ENCODE measurements at regions not wholly inside any gene's neighbourhood (a gene's known extent, or its start where the extent isn't known, plus 50 kb on each side); places are given as distances from the start of the nearest gene placed in this dataset.

DNA sequence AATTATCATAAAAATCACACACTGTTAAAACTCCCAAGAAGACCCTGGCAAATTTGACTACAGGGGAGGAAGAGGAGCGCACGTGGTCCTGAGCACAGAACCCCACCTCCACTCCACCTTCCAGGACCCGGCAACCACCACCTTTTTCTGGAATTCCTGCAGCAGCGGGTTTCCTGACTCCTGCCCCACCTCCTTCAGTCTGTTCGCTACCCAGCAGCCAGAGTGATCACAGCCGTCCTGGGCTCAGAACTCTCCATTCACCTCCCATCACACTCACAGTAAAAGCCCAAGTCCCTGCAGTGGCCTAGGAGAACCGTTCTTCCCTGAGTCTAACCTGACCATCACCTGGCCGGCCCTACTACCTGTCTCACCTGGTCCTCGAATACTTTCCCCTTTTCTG lies 107.4 kb upstream of the FAM204A start:
- no peak overlapping the region for H3K27ac Mint-ChIP-seq (ENCODE audit: unreplicated experiment)
- DNase-seq (ENCODE audit: low read depth, low spot score), result no peak
- no peak overlapping the region for H3K4me3 Mint-ChIP-seq
- peaks cover 3% of the 10 kb centered on the region for H3K9me3 Mint-ChIP-seq
- no peaks in the 10 kb centered on the region for H3K4me1 Mint-ChIP-seq
- no peaks in the 10 kb centered on the region for H3K36me3 Mint-ChIP-seq (ENCODE audit: low read depth)
- TF ChIP-seq, protein P1, sequence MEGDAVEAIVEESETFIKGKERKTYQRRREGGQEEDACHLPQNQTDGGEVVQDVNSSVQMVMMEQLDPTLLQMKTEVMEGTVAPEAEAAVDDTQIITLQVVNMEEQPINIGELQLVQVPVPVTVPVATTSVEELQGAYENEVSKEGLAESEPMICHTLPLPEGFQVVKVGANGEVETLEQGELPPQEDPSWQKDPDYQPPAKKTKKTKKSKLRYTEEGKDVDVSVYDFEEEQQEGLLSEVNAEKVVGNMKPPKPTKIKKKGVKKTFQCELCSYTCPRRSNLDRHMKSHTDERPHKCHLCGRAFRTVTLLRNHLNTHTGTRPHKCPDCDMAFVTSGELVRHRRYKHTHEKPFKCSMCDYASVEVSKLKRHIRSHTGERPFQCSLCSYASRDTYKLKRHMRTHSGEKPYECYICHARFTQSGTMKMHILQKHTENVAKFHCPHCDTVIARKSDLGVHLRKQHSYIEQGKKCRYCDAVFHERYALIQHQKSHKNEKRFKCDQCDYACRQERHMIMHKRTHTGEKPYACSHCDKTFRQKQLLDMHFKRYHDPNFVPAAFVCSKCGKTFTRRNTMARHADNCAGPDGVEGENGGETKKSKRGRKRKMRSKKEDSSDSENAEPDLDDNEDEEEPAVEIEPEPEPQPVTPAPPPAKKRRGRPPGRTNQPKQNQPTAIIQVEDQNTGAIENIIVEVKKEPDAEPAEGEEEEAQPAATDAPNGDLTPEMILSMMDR (conservative IDR thresholded peaks at IDR 0.05), result no peak
- peaks cover 30% of the 10 kb centered on the region for H3K27me3 Mint-ChIP-seq (ENCODE audit: low read depth)

DNA sequence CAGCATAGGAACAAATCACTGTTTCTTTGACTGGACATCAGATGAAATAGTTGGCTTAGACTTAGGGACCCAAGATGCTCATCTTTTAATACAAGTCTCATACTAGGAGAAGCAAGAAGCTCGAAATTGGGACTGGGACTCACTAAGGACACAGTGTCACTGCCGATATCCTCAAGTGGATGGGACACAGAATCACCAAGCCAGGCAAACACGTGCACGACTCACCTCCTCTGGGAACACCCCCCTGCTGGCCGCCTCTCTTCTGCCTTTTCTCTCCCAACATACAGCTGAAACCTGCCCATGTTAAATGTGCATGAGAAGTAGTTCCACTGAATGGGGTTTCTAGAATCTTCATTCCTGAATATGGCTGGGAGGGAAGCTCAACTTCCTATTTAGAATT lies 106.6 kb upstream of the FAM204A start:
- peaks cover 3% of the 10 kb centered on the region for H3K9me3 Mint-ChIP-seq
- TF ChIP-seq, protein P1 (conservative IDR thresholded peaks at IDR 0.05), result no peak
- H3K27me3 Mint-ChIP-seq (ENCODE audit: low read depth), result peaks cover 30% of the 10 kb centered on the region
- no peak overlapping the region for H3K4me3 Mint-ChIP-seq
- no peaks in the 10 kb centered on the region for H3K36me3 Mint-ChIP-seq (ENCODE audit: low read depth)
- H3K4me1 Mint-ChIP-seq, result no peaks in the 10 kb centered on the region
- H3K27ac Mint-ChIP-seq (ENCODE audit: unreplicated experiment), result no peak overlapping the region
- DNase-seq (ENCODE audit: low read depth, low spot score), result no peak

DNA sequence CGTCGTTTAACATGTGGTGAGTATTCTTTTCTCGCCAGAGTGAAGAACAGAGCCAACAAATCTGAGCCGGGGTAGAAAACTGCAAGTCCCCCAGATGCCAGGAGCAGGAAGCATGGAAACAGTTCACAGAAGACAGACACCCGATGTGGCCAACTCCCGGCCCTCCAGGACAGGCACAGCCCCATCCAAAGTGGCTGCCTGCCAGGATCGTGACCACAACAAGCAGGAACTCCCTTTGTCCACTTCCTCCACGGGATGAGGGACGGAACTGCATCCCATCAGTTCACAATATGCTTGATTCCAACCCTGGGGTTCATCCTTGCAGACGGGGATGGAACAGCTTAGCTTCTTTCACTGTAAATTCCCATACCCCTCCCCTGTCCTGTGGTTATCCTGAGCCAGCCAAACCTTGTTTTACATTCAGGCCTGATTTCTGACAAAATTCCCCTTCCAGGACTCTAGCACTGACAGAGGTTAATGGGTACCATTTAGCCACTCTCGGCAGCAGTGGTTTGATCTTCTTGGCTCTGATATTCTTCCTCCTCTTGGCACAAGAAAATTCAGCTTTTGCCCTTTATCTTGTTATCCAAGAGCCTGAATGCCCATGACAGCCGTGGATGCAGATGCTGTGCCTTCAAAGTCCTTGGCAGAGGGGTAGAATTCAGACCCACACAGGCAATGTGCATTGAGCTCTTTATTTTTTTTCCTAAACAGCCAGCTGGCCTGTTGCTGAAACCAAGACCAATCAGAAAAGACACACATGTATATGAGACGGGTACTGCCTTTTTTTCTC lies 105.5 kb upstream of the FAM204A start:
- Mint-ChIP-seq H3K27ac (ENCODE audit: unreplicated experiment) (no peak overlapping the region), H3K36me3 (ENCODE audit: low read depth) (no peaks in the 10 kb centered on the region), H3K27me3 (ENCODE audit: low read depth) (peaks cover 30% of the 10 kb centered on the region), H3K4me3 (no peak overlapping the region), H3K4me1 (no peaks in the 10 kb centered on the region), H3K9me3 (peaks cover 3% of the 10 kb centered on the region)
- DNase-seq (ENCODE audit: low read depth, low spot score), result no peak
- TF ChIP-seq, protein P1 (conservative IDR thresholded peaks at IDR 0.05), result no peak

DNA sequence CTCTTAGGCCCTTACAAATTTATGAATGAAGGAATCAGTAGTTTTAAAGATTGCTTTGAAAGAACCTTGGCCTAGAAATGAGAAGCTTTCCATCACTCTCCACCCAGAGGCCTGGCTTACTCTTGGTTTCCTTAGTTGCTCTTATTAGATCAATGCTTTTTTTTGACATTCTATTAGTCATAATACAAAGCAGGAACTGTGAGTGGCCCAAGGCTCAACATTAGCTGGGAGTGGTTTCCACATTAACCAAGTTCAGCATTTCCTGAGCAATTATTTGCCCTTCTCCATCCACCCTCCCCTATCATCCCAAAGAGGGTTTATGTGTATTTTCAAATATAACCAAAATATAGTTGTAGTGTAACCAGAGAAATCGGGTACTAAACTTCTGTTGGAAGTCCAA lies 103.4 kb upstream of the FAM204A start:
- TF ChIP-seq, protein P1 (conservative IDR thresholded peaks at IDR 0.05), result no peak
- Mint-ChIP-seq H3K36me3 (ENCODE audit: low read depth) (no peaks in the 10 kb centered on the region), H3K9me3 (no peaks in the 10 kb centered on the region), H3K27me3 (ENCODE audit: low read depth) (peaks cover 22% of the 10 kb centered on the region), H3K4me3 (no peak overlapping the region), H3K27ac (ENCODE audit: unreplicated experiment) (no peak overlapping the region), H3K4me1 (no peaks in the 10 kb centered on the region)
- DNase-seq (ENCODE audit: low read depth, low spot score), result no peak

DNA sequence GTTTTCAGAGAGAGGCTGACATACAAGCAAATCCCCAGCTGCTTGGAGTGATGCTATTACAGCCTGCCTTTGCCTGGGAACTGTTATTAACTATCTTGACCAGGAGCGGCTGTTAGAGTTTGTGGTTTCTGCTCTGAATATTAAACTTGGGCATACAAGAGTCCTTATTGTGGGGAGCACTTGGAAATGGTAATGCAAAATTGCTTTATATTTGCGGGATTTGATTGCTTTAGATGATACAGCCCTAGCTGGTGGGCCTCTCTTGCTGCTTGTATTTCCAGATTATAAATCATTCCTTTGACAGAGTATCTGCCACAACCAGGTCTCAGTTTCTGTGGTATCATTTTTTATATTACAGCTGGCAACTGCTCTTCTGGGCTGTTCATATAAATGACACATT lies 101.9 kb upstream of the FAM204A start:
- Mint-ChIP-seq H3K9me3 (no peaks in the 10 kb centered on the region), H3K27me3 (ENCODE audit: low read depth) (peaks cover 10% of the 10 kb centered on the region), H3K4me1 (no peaks in the 10 kb centered on the region), H3K4me3 (no peak overlapping the region), H3K27ac (ENCODE audit: unreplicated experiment) (no peak overlapping the region), H3K36me3 (ENCODE audit: low read depth) (no peaks in the 10 kb centered on the region)
- no peak for DNase-seq (ENCODE audit: low read depth, low spot score)
- TF ChIP-seq, protein P1 (conservative IDR thresholded peaks at IDR 0.05), result no peak
